Esophagus muscularis mucosa (tissue), 4 donors: ENCODE measurements at regions not wholly inside any gene's neighbourhood (a gene's known extent, or its start where the extent isn't known, plus 50 kb on each side); places are given as distances from the start of the nearest gene placed in this dataset.

Experiments
- DNase-seq: peaks from one replicate; pipeline ENCODE4 v3.0.0-alpha.2; 2017; ENCODE audit errors: extremely low spot score
- H3K27ac ChIP-seq, 4 donors: fragments of 200-600 bp; sonication (generic); replicated peaks in 1 of 4; 1 replicate in 3 of 4; 2 replicates in 1 of 4; pipeline ENCODE4 v1.5.1; 2016 to 2019; ENCODE audit warnings: mild to moderate bottlenecking in 1 of 4
- H3K27me3 ChIP-seq, 4 donors: fragments of 200-600 bp; sonication (generic); one replicate each; pipeline versions ENCODE4 v1.5.1 to v1.6.0; 2016 to 2019
- H3K36me3 ChIP-seq, 4 donors: fragments of 200-600 bp; sonication (generic); one replicate each; pipeline ENCODE4 v1.5.1; 2016 to 2019
- H3K4me1 ChIP-seq, 4 donors: fragments of 200-600 bp; sonication (generic); one replicate each; pipeline ENCODE4 v1.5.1; 2016 to 2019
- H3K4me3 ChIP-seq, 4 donors: fragments of 200-600 bp; sonication (generic); 1 replicate in 2 of 4; 2 replicates in 2 of 4; pipeline ENCODE4 v1.5.1; 2016 to 2019; ENCODE audit warnings: mild to moderate bottlenecking in 4 of 4, moderate library complexity in 1 of 4
- H3K9me3 ChIP-seq, 4 donors: fragments of 200-600 bp; sonication (generic); 1 replicate in 3 of 4; 2 replicates in 1 of 4; pipeline ENCODE4 v1.5.1; 2016 to 2019
- CTCF ChIP-seq, 3 experiments: fragments of 200-600 bp in 2 of 3; fragments of 450-650 bp in 1 of 3; sonication (generic) in 2 of 3; IDR thresholded peaks; one replicate each; pipeline ENCODE4 v1.5.1; 2017 to 2019; ENCODE audit warnings: antibody characterized with exemption in 3 of 3, mild to moderate bottlenecking in 2 of 3, moderate library complexity in 1 of 3
- EP300 ChIP-seq: sonication (generic); formaldehyde crosslinking; IDR thresholded peaks from one replicate; pipeline ENCODE4 v1.6.1; 2017; ENCODE audit warnings: antibody characterized with exemption
- POLR2A ChIP-seq: fragments of 450-650 bp; IDR thresholded peaks from one replicate; pipeline ENCODE4 v1.6.1; 2017; ENCODE audit warnings: antibody characterized with exemption, moderate library complexity, mild to moderate bottlenecking, low read depth
- POLR2AphosphoS5 ChIP-seq, 2 donors: sonication (generic); formaldehyde crosslinking; IDR thresholded peaks; one replicate each; pipeline ENCODE4 v1.6.1; 2017; ENCODE audit warnings: antibody characterized with exemption in 2 of 2
- WGBS: methylation state at CpG from one replicate; pipeline ENCODE4 v1.1.5; 2018; 5-methylcytosine and 5-hydroxymethylcytosine counted together
- intact Hi-C: fragments of 100-400 bp; cut with DNase I; formaldehyde crosslinking; loops from one replicate; pipeline ENCODE4 v1.15.1; 2023

- Histone ChIP-seq H3K27me3 (peaks cover 0 to 49% (median 0%) of the 10 kb centered on the region in 4 donors), H3K4me1 (no peaks in the 10 kb centered on the region), H3K9me3 (no peaks in the 10 kb centered on the region), H3K36me3 (no peaks in the 10 kb centered on the region), H3K4me3 (no peak overlapping the region), H3K27ac (no peak overlapping the region)
- 75% methylated on average over 5 of the region's 5 CpGs for WGBS
- intact Hi-C loops = no loop called here
- no peak for DNase-seq
- TF ChIP-seq POLR2AphosphoS5 (IDR thresholded peaks at IDR 0.05) (no peak), POLR2A (no peak), EP300 (no peak), CTCF (IDR thresholded peaks at IDR 0.05) (no peak)
Measured at GRCh38 chr20:59378966-59379365, 78.6 kb downstream of the EDN3 start.

DNA sequence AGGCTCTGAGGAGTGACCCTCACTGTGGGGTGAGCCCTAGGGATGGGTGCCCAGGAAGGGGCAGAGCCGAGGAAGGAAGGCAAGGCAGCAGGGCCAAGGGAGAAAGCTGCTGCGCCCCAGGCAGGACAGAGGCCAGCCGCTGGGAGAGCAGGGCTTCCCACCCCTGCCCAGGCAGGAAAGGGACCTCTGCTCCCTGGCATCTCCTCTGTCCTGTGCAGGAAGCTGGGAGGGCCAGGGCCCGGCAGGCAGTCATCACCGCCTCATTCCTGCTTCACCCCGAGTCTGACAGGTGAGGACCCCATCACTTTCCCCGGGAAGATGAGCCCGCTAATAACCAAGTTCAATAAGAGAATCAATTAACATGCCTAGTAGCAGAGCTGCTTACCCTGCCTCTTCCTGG is 81.3 kb downstream of the EDN3 start:
- H3K36me3 ChIP-seq = no peaks in the 10 kb centered on the region

GRCh38 chr20:59382157-59382725 is 81.8 kb downstream of the EDN3 start:
- TF ChIP-seq EP300 = no peak
- no peak for TF ChIP-seq POLR2A
- TF ChIP-seq CTCF (IDR thresholded peaks at IDR 0.05) = no peak
- TF ChIP-seq POLR2AphosphoS5 (IDR thresholded peaks at IDR 0.05) = no peak
- Histone ChIP-seq H3K4me1 (no peaks in the 10 kb centered on the region), H3K27ac (no peak overlapping the region), H3K27me3 (peaks cover 0 to 54% (median 0%) of the 10 kb centered on the region in 4 donors), H3K36me3 (no peaks in the 10 kb centered on the region), H3K9me3 (no peaks in the 10 kb centered on the region), H3K4me3 (no peak overlapping the region)
- DNase-seq = no peak
- WGBS = 66% methylated on average over 18 of the region's 19 CpGs
- intact Hi-C loops = no loop called here

More for the DNA sequence above, 81.3 kb downstream of the EDN3 start:
- Histone ChIP-seq H3K27ac (no peak overlapping the region), H3K27me3 (peaks cover 0 to 54% (median 0%) of the 10 kb centered on the region in 4 donors), H3K4me3 (no peak overlapping the region), H3K4me1 (no peaks in the 10 kb centered on the region), H3K9me3 (no peaks in the 10 kb centered on the region)
- no peak for DNase-seq
- no peak for TF ChIP-seq POLR2AphosphoS5 (IDR thresholded peaks at IDR 0.05)
- no peak for TF ChIP-seq CTCF (IDR thresholded peaks at IDR 0.05)
- TF ChIP-seq EP300 = no peak
- no peak for TF ChIP-seq POLR2A
- intact Hi-C loops = no loop called here
- 87% methylated on average over 4 of the region's 8 CpGs for WGBS

- no peak for DNase-seq
- TF ChIP-seq POLR2AphosphoS5 (IDR thresholded peaks at IDR 0.05) (no peak), POLR2A (no peak), EP300 (no peak), CTCF (IDR thresholded peaks at IDR 0.05) (no peak)
- 79% methylated on average over 9 of the region's 10 CpGs for WGBS
- H3K4me3 ChIP-seq = no peak overlapping the region
- no peaks in the 10 kb centered on the region for H3K4me1 ChIP-seq
- H3K27me3 ChIP-seq = peaks cover 0 to 54% (median 0%) of the 10 kb centered on the region in 4 donors
- H3K9me3 ChIP-seq = no peaks in the 10 kb centered on the region
- no peak overlapping the region for H3K27ac ChIP-seq
- intact Hi-C loops = no loop called here
- no peaks in the 10 kb centered on the region for H3K36me3 ChIP-seq
Measured at GRCh38 chr20:59382907-59383306, 82.5 kb downstream of the EDN3 start.

GRCh38 chr20:59385038-59385437 is 84.6 kb downstream of the EDN3 start:
- no peak overlapping the region for H3K4me3 ChIP-seq
- no peak overlapping the region for H3K27ac ChIP-seq
- DNase-seq = no peak
- no peaks in the 10 kb centered on the region for H3K36me3 ChIP-seq
- H3K9me3 ChIP-seq = no peaks in the 10 kb centered on the region
- peaks cover 0 to 66% (median 0%) of the 10 kb centered on the region in 4 donors for H3K27me3 ChIP-seq
- no peak for TF ChIP-seq POLR2A
- TF ChIP-seq CTCF (IDR thresholded peaks at IDR 0.05) = no peak
- no peak for TF ChIP-seq EP300
- TF ChIP-seq POLR2AphosphoS5 (IDR thresholded peaks at IDR 0.05) = no peak
- intact Hi-C loops = no loop called here
- 84% methylated on average over 3 of the region's 3 CpGs for WGBS
- H3K4me1 ChIP-seq = no peaks in the 10 kb centered on the region
